ENCODE measurements at regions not wholly inside any gene's neighbourhood (a gene's known extent, or its start where the extent isn't known, plus 50 kb on each side); places are given as distances from the start of the nearest gene placed in this dataset.

GRCh38 chr15:96540283-96540682 is 209.8 kb downstream of the NR2F2 start:
- H3K4me3 ChIP-seq: no peak overlapping the region
- no peak overlapping the region for H3K27ac ChIP-seq
- in situ Hi-C loops (cut with MboI; ENCODE audit: low sequenced_read_pairs in 4 of 4): no loop called here
- no peaks in the 10 kb centered on the region for H3K36me3 ChIP-seq
- TF ChIP-seq POLR2A (IDR thresholded peaks at IDR 0.05): no peak
- TF ChIP-seq CTCF (IDR thresholded peaks at IDR 0.05 in 4 of 5, conservative IDR thresholded peaks at IDR 0.05 in 1 of 5): no peak
- DNase-seq (no peak), ATAC-seq (no peak)
- intact Hi-C loops (cut with DNase I; ENCODE audit: low total_unique reads): no loop called here
- no peaks in the 10 kb centered on the region for H3K4me1 ChIP-seq
- no peaks in the 10 kb centered on the region for H3K27me3 ChIP-seq
- no peaks in the 10 kb centered on the region for H3K9me3 ChIP-seq

- Histone ChIP-seq H3K4me3 (no peak overlapping the region), H3K27ac (no peak overlapping the region), H3K4me1 (no peaks in the 10 kb centered on the region), H3K36me3 (no peaks in the 10 kb centered on the region), H3K9me3 (no peaks in the 10 kb centered on the region), H3K27me3 (no peaks in the 10 kb centered on the region)
- TF ChIP-seq POLR2A (IDR thresholded peaks at IDR 0.05) (no peak), CTCF (IDR thresholded peaks at IDR 0.05 in 4 of 5, conservative IDR thresholded peaks at IDR 0.05 in 1 of 5) (no peak)
- intact Hi-C loops (cut with DNase I; ENCODE audit: low total_unique reads): no loop called here
- in situ Hi-C loops (cut with MboI; ENCODE audit: low sequenced_read_pairs in 4 of 4): no loop called here
- DNase-seq (no peak), ATAC-seq (no peak)
These were observed 211.8 kb downstream of the NR2F2 start for GRCh38 chr15:96542130-96542770.

GRCh38 chr15:96544162-96544756 is 213.8 kb downstream of the NR2F2 start:
- intact Hi-C loops (cut with DNase I; ENCODE audit: low total_unique reads): no loop called here
- ATAC-seq (no peak), DNase-seq (no peak)
- TF ChIP-seq CTCF (IDR thresholded peaks at IDR 0.05 in 4 of 5, conservative IDR thresholded peaks at IDR 0.05 in 1 of 5) (no peak), POLR2A (IDR thresholded peaks at IDR 0.05) (no peak)
- in situ Hi-C loops (cut with MboI; ENCODE audit: low sequenced_read_pairs in 4 of 4): no loop called here
- Histone ChIP-seq H3K27ac (no peak overlapping the region), H3K27me3 (no peaks in the 10 kb centered on the region), H3K4me1 (no peaks in the 10 kb centered on the region), H3K36me3 (no peaks in the 10 kb centered on the region), H3K9me3 (no peaks in the 10 kb centered on the region), H3K4me3 (no peak overlapping the region)

GRCh38 chr15:96549136-96549535 is 218.6 kb downstream of the NR2F2 start:
- in situ Hi-C loops (cut with MboI; ENCODE audit: low sequenced_read_pairs in 4 of 4) (no loop called here), intact Hi-C loops (cut with DNase I; ENCODE audit: low total_unique reads) (no loop called here)
- DNase-seq (no peak), ATAC-seq (no peak)
- H3K27ac ChIP-seq: no peak overlapping the region
- H3K4me1 ChIP-seq: no peaks in the 10 kb centered on the region
- no peaks in the 10 kb centered on the region for H3K36me3 ChIP-seq
- H3K27me3 ChIP-seq: no peaks in the 10 kb centered on the region
- H3K4me3 ChIP-seq: no peak overlapping the region
- no peak for TF ChIP-seq POLR2A (IDR thresholded peaks at IDR 0.05)
- TF ChIP-seq CTCF (IDR thresholded peaks at IDR 0.05 in 4 of 5, conservative IDR thresholded peaks at IDR 0.05 in 1 of 5): no peak
- H3K9me3 ChIP-seq: no peaks in the 10 kb centered on the region

GRCh38 chr15:96551196-96551595 is 220.7 kb downstream of the NR2F2 start:
- in situ Hi-C loops (cut with MboI; ENCODE audit: low sequenced_read_pairs in 4 of 4): no loop called here
- intact Hi-C loops (cut with DNase I; ENCODE audit: low total_unique reads): no loop called here

More at GRCh38 chr15:96551196-96551595, 220.7 kb downstream of the NR2F2 start:
- Histone ChIP-seq H3K27ac (no peak overlapping the region), H3K9me3 (no peaks in the 10 kb centered on the region), H3K36me3 (no peaks in the 10 kb centered on the region), H3K27me3 (no peaks in the 10 kb centered on the region), H3K4me3 (no peak overlapping the region), H3K4me1 (no peaks in the 10 kb centered on the region)
- DNase-seq (no peak), ATAC-seq (no peak)
- no peak for TF ChIP-seq POLR2A (IDR thresholded peaks at IDR 0.05)
- TF ChIP-seq CTCF (IDR thresholded peaks at IDR 0.05 in 4 of 5, conservative IDR thresholded peaks at IDR 0.05 in 1 of 5): no peak

Data from gastrocnemius medialis (tissue), 4 donors.